KMS-11 (cell line): ENCODE measurements at regions not wholly inside any gene's neighbourhood (a gene's known extent, or its start where the extent isn't known, plus 50 kb on each side); places are given as distances from the start of the nearest gene placed in this dataset.

Source experiments
- H2AFZ ChIP-seq: fragments of 200-600 bp; sonication (generic); 2 replicates; pipeline ENCODE4 v1.6.1; 2016; ENCODE audit warnings: antibody characterized with exemption, mixed run types, low read depth
- H3K27ac ChIP-seq: fragments of 200-600 bp; sonication (generic); 2 replicates; pipeline ENCODE4 v1.6.1; 2016; ENCODE audit warnings: mild to moderate bottlenecking, mixed run types
- H3K27me3 ChIP-seq: fragments of 200-600 bp; sonication (generic); 2 replicates; pipeline ENCODE4 v1.6.1; 2017; ENCODE audit warnings: mild to moderate bottlenecking, low read depth, mixed run types, moderate library complexity; ENCODE audit not compliant: insufficient read depth
- H3K36me3 ChIP-seq: fragments of 200-600 bp; sonication (generic); 2 replicates; pipeline ENCODE4 v1.6.1; 2017; ENCODE audit warnings: mild to moderate bottlenecking, mixed run types; ENCODE audit not compliant: insufficient read depth
- H3K4me1 ChIP-seq: fragments of 200-600 bp; sonication (generic); 2 replicates; pipeline ENCODE4 v1.6.1; 2016; ENCODE audit warnings: mild to moderate bottlenecking, low read depth, mixed run types; ENCODE audit not compliant: poor library complexity, severe bottlenecking
- H3K4me2 ChIP-seq: fragments of 200-600 bp; sonication (generic); 2 replicates; pipeline ENCODE4 v1.7.0; 2016; ENCODE audit warnings: mild to moderate bottlenecking, mixed run types
- H3K4me3 ChIP-seq: fragments of 200-600 bp; sonication (generic); IDR thresholded peaks from 2 replicates; pipeline ENCODE4 v1.6.1; 2017; ENCODE audit warnings: low read depth, low read length, mixed read lengths; ENCODE audit not compliant: insufficient read depth
- H3K79me2 ChIP-seq: fragments of 200-600 bp; sonication (generic); 2 replicates; pipeline ENCODE4 v1.6.1; 2016; ENCODE audit warnings: low read depth, mixed run types; ENCODE audit not compliant: insufficient read depth
- H3K9ac ChIP-seq: fragments of 200-600 bp; sonication (generic); 2 replicates; pipeline ENCODE4 v1.6.1; 2016; ENCODE audit warnings: mild to moderate bottlenecking, mixed run types
- H4K20me1 ChIP-seq: fragments of 200-600 bp; sonication (generic); 2 replicates; pipeline ENCODE4 v1.6.1; 2016; ENCODE audit warnings: mild to moderate bottlenecking, mixed run types; ENCODE audit not compliant: insufficient read depth
- TF ChIP-seq, protein P1 (sequence below): fragments of 200-600 bp; sonication (generic); conservative IDR thresholded peaks from 2 replicates; pipeline ENCODE4 v1.6.1; 2017; ENCODE audit warnings: low read depth, mild to moderate bottlenecking, antibody characterized with exemption, low read length, moderate library complexity, mixed read lengths

DNA sequence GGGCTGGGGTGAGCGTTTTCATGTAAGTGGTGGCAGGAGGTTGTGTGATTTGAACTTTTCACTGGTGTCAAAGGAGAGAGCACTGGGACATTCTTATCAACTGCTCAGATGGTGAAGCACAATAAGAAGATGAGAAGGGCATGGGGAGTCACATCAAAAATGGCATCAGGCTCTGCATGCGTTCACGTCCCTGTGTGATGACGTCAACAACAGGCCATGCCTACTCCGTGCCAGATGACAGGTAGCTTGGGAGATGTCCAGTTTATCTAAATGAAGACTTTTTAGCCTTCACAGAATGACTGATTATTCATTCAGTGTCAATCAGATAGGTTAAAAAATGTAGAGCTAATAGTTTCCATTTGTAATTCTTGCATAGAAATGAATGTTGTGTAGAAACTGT is 264.3 kb upstream of the POM121L12 start:
- no peak overlapping the region for H3K9ac ChIP-seq
- no peaks in the 10 kb centered on the region for H3K27me3 ChIP-seq
- H3K27ac ChIP-seq, result no peak overlapping the region
- no peak overlapping the region for H3K4me3 ChIP-seq
- no peaks in the 10 kb centered on the region for H3K79me2 ChIP-seq
- H3K4me1 ChIP-seq, result no peaks in the 10 kb centered on the region
- no peaks in the 10 kb centered on the region for H4K20me1 ChIP-seq
- H3K4me2 ChIP-seq, result no peak overlapping the region
- no peak overlapping the region for H2AFZ ChIP-seq
- H3K36me3 ChIP-seq, result no peaks in the 10 kb centered on the region
- TF ChIP-seq, protein P1, sequence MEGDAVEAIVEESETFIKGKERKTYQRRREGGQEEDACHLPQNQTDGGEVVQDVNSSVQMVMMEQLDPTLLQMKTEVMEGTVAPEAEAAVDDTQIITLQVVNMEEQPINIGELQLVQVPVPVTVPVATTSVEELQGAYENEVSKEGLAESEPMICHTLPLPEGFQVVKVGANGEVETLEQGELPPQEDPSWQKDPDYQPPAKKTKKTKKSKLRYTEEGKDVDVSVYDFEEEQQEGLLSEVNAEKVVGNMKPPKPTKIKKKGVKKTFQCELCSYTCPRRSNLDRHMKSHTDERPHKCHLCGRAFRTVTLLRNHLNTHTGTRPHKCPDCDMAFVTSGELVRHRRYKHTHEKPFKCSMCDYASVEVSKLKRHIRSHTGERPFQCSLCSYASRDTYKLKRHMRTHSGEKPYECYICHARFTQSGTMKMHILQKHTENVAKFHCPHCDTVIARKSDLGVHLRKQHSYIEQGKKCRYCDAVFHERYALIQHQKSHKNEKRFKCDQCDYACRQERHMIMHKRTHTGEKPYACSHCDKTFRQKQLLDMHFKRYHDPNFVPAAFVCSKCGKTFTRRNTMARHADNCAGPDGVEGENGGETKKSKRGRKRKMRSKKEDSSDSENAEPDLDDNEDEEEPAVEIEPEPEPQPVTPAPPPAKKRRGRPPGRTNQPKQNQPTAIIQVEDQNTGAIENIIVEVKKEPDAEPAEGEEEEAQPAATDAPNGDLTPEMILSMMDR, result no peak

DNA sequence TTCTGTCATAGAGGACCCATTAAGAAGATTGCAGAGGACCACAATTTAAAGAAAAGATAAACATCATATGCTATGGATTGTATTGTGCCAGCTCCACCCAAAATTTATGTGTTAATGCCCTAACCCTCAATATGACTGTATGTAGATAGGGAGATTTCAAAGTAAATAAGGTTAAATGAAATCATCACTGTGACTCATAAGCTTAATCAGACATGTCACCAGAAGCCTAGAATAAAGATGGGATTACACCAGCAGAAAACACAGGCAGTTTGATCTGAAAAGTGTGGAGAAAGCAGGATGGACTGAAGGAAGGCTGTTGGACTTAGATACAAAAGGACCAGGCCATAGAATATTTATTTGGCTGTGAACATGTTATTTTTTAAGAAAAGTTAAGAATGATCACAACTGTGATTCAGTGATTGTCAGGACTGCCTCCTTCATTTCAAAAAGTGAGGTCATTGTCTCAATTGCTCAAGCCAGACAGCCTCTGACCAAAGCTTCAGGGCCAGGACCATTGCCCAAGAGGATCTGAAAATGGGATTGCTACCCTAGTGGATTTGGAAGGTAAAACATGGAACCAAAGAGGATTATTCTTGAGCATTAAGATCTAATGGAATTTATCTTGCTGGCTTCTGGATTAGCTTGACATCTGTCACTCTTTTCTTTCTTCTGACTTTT is 270.8 kb upstream of the POM121L12 start:
- H2AFZ ChIP-seq, result no peak overlapping the region
- H3K36me3 ChIP-seq, result no peaks in the 10 kb centered on the region
- no peaks in the 10 kb centered on the region for H4K20me1 ChIP-seq
- H3K27me3 ChIP-seq, result no peaks in the 10 kb centered on the region
- TF ChIP-seq, protein P1, result no peak
- no peaks in the 10 kb centered on the region for H3K79me2 ChIP-seq
- no peak overlapping the region for H3K27ac ChIP-seq
- no peak overlapping the region for H3K9ac ChIP-seq
- no peaks in the 10 kb centered on the region for H3K4me1 ChIP-seq
- H3K4me3 ChIP-seq, result no peak overlapping the region
- H3K4me2 ChIP-seq, result no peak overlapping the region

DNA sequence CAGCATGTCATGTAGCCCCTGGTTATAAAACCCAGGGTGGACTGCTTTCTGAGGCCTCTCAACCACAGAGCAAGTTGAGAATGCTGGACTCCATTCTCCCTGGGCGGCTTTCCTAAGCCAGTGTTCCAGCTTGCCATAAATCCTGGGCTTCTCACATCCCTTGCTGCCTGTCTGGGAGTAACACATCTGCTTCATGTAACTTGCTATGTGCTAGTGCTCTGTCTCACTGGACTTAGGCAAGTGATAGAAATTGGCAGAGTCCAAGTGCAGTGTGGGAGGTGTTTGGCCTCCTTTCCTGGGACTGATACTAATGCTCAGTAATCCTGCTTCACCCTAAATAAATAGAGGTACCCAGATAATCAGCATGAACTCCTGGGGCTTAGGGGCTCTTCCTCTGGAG is 277.1 kb upstream of the POM121L12 start:
- no peak overlapping the region for H3K4me3 ChIP-seq
- no peaks in the 10 kb centered on the region for H4K20me1 ChIP-seq
- no peak overlapping the region for H3K9ac ChIP-seq
- no peaks in the 10 kb centered on the region for H3K79me2 ChIP-seq
- no peak overlapping the region for H2AFZ ChIP-seq
- TF ChIP-seq, protein P1, result no peak
- H3K4me2 ChIP-seq, result no peak overlapping the region
- no peaks in the 10 kb centered on the region for H3K27me3 ChIP-seq
- H3K36me3 ChIP-seq, result no peaks in the 10 kb centered on the region
- no peak overlapping the region for H3K27ac ChIP-seq
- H3K4me1 ChIP-seq, result no peaks in the 10 kb centered on the region

DNA sequence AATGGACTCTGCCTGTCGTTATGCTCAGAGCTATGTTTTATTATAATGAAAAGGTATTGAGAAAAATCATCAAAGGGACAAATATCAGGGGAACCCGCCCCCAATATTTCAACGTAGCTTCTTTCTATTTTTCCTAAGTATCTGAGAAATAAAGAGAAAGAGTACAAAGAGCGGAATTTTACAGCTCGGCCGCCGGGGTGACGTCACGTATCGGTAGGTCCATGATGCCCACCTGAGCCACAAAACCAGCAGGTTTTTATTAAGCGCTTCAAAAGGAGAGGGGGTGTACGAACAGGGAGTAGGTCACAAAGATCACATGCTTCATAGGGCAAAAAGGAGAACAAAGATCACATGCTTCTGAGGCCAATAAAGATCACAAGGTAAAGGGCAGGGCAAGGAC is 281.6 kb upstream of the POM121L12 start:
- H3K4me3 ChIP-seq, result no peak overlapping the region
- no peak overlapping the region for H2AFZ ChIP-seq
- H3K27me3 ChIP-seq, result no peaks in the 10 kb centered on the region
- H3K4me2 ChIP-seq, result no peak overlapping the region
- no peaks in the 10 kb centered on the region; the same call in 1 of the 2 replicates for H3K36me3 ChIP-seq
- TF ChIP-seq, protein P1, result no peak
- H4K20me1 ChIP-seq, result no peaks in the 10 kb centered on the region
- no peak overlapping the region for H3K9ac ChIP-seq
- no peaks in the 10 kb centered on the region for H3K4me1 ChIP-seq
- no peaks in the 10 kb centered on the region for H3K79me2 ChIP-seq
- H3K27ac ChIP-seq, result no peak overlapping the region
